ENCODE measurements at regions not wholly inside any gene's neighbourhood (a gene's known extent, or its start where the extent isn't known, plus 50 kb on each side); places are given as distances from the start of the nearest gene placed in this dataset.

DNA sequence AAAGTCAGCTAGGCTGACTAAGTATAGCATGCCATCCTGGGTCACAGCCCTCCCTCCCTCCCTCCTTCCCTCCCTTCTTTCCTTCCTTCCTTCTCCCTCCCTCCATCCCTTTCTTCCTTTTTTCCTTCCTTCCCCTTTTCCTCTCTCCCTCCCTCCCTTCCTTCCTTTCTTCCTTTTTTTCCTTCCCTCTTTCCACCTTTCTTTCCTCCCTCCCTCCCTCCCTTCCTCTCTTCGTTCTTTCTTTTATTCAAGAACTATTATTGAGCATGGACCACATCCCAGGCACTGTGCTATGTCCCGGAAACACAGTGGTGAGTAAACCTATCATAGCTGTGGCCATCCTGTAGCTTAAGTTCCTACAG lies 106.2 kb upstream of the BACH2 start:
- CTCF ChIA-PET, result interaction anchor here (0.6 to 3.8 kb wide), 3 partner anchors 10 to 523 kb away, joined by 3 to 19 read pairs (median 15); no protein-coding TSS in a partner anchor
- Histone ChIP-seq H3K27me3 (ENCODE audit: control insufficient read depth, insufficient read depth, low read length) (peaks cover 7% of the 10 kb centered on the region), H3K4me3 (ENCODE audit: low read depth, low read length) (no peak overlapping the region), H3K27ac (ENCODE audit: low read depth, low read length) (no peak overlapping the region), H3K9me3 (ENCODE audit: control insufficient read depth, insufficient read depth, low read length) (peaks cover 5% of the 10 kb centered on the region; the same call in 1 of the 2 replicates)
- POLR2A ChIA-PET, result no interaction called here
- no peak for TF ChIP-seq CTCF (IDR thresholded peaks at IDR 0.05; ENCODE audit: low read depth, low read length)
- DNase-seq (ENCODE audit: low read depth, low spot score), result no peak

GRCh38 chr6:90401933-90402830 lies 105.5 kb upstream of the BACH2 start:
- CTCF ChIA-PET, result interaction anchor here (0.6 to 3.8 kb wide), 3 partner anchors 9 to 523 kb away, joined by 3 to 19 read pairs (median 15); no protein-coding TSS in a partner anchor
- H3K4me3 ChIP-seq (ENCODE audit: low read depth, low read length), result no peak overlapping the region
- no peak for TF ChIP-seq CTCF (IDR thresholded peaks at IDR 0.05; ENCODE audit: low read depth, low read length)
- H3K27me3 ChIP-seq (ENCODE audit: control insufficient read depth, insufficient read depth, low read length), result peaks cover 7% of the 10 kb centered on the region
- no peak for DNase-seq (ENCODE audit: low read depth, low spot score)
- POLR2A ChIA-PET, result interaction anchor here (0.5 kb wide), 1 partner anchor 34 kb away, joined by 3 read pairs; no protein-coding TSS in a partner anchor
- peaks cover 1% of the 10 kb centered on the region; the same call in 1 of the 2 replicates for H3K9me3 ChIP-seq (ENCODE audit: control insufficient read depth, insufficient read depth, low read length)
- H3K27ac ChIP-seq (ENCODE audit: low read depth, low read length), result no peak overlapping the region

- Histone ChIP-seq H3K27ac (ENCODE audit: low read depth, low read length) (no peak overlapping the region), H3K9me3 (ENCODE audit: control insufficient read depth, insufficient read depth, low read length) (no peaks in the 10 kb centered on the region), H3K27me3 (ENCODE audit: control insufficient read depth, insufficient read depth, low read length) (peaks cover 14% of the 10 kb centered on the region), H3K4me3 (ENCODE audit: low read depth, low read length) (no peak overlapping the region)
- no peak for TF ChIP-seq CTCF (IDR thresholded peaks at IDR 0.05; ENCODE audit: low read depth, low read length)
- DNase-seq (ENCODE audit: low read depth, low spot score), result no peak
- ChIA-PET POLR2A (no interaction called here), CTCF (no interaction called here)
Measured at GRCh38 chr6:90399970-90400369, 103.3 kb upstream of the BACH2 start.

DNA sequence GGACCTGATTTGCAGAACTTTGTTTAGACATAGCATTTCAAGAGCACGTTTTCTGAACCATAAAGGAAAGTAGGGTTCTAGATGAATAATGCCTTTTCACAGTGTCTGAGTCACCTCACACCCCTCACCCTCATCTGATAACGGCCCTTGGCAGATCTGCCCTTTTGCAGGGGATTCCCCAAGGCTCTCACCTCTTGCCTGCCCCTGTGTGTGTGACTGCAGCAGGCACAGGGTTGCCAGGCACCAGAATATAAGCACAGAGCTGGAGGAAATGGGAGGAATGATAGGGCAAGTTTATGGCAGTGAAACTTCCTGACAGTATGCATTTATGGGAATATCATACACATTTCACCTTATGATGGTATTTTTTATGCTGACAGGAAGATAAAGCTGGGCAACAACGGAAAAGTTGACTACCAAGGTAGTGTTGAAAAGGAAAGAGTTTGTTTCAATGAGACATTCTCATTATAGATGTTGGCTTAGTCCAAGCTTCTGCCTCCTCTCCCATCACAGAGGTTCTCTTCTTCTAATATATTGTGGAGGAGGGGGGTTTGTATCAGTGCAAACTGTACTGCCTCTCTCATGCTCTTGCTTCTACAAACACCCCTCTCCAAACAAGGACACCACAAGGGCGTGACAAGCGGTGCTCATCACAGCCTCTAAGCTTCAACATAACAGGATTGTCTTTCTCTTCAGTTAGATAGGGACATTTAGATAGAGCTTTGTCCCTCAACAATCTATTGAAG lies 101.5 kb upstream of the BACH2 start:
- ChIA-PET CTCF (interaction anchor here (0.6 to 2.5 kb wide), 3 partner anchors 414 to 458 kb away, joined by 3 to 13 read pairs (median 3); no protein-coding TSS in a partner anchor), POLR2A (interaction anchor here (1.2 kb wide), 1 partner anchor 134 kb away, joined by 3 read pairs; no protein-coding TSS in a partner anchor)
- H3K9me3 ChIP-seq (ENCODE audit: control insufficient read depth, insufficient read depth, low read length), result no peaks in the 10 kb centered on the region
- no peak overlapping the region for H3K4me3 ChIP-seq (ENCODE audit: low read depth, low read length)
- H3K27me3 ChIP-seq (ENCODE audit: control insufficient read depth, insufficient read depth, low read length), result peaks cover 14% of the 10 kb centered on the region
- TF ChIP-seq CTCF (IDR thresholded peaks at IDR 0.05; ENCODE audit: low read depth, low read length), result no peak
- H3K27ac ChIP-seq (ENCODE audit: low read depth, low read length), result no peak overlapping the region
- DNase-seq (ENCODE audit: low read depth, low spot score), result no peak
